Memory B cell (primary cell): ENCODE measurements at regions not wholly inside any gene's neighbourhood (a gene's known extent, or its start where the extent isn't known, plus 50 kb on each side); places are given as distances from the start of the nearest gene placed in this dataset.

Experiments
- ATAC-seq: fragments of 150-1000 bp; cut with Tn5 transposase; 2 replicates; pipeline ENCODE4 v1.10.0; 2021; ENCODE audit warnings: low read depth, mild to moderate bottlenecking, moderate library complexity
- DNase-seq, 2 donors: peaks; one replicate each; pipeline ENCODE4 v3.0.0; 2022; ENCODE audit warnings: low spot score in 2 of 2
- H3K27ac Mint-ChIP-seq: one replicate; pipeline ENCODE4 v1.8.0; 2022; ENCODE audit warnings: mild to moderate bottlenecking, moderate library complexity, mixed read lengths
- H3K27me3 Mint-ChIP-seq: one replicate; pipeline ENCODE4 v1.8.0; 2022; ENCODE audit warnings: mixed read lengths
- H3K36me3 Mint-ChIP-seq: one replicate; pipeline ENCODE4 v1.8.0; 2022; ENCODE audit warnings: mild to moderate bottlenecking, mixed read lengths
- H3K4me1 Mint-ChIP-seq: one replicate; pipeline ENCODE4 v1.8.0; 2022; ENCODE audit warnings: mixed read lengths
- H3K4me3 Mint-ChIP-seq: one replicate; pipeline ENCODE4 v1.8.0; 2022; ENCODE audit warnings: mild to moderate bottlenecking, moderate library complexity, mixed read lengths
- H3K9me3 Mint-ChIP-seq: one replicate; pipeline ENCODE4 v1.8.0; 2022; ENCODE audit warnings: mixed read lengths

GRCh38 chr2:17272652-17273525 lies 245.4 kb downstream of the RAD51AP2 start:
- H3K27me3 Mint-ChIP-seq = no peaks in the 10 kb centered on the region
- peaks cover 13% of the 10 kb centered on the region for H3K4me1 Mint-ChIP-seq
- no peak for ATAC-seq
- H3K9me3 Mint-ChIP-seq = peaks cover 3% of the 10 kb centered on the region
- H3K36me3 Mint-ChIP-seq = no peaks in the 10 kb centered on the region
- no peak for DNase-seq
- H3K4me3 Mint-ChIP-seq = no peak overlapping the region
- no peak overlapping the region for H3K27ac Mint-ChIP-seq

GRCh38 chr2:17272170-17272569 lies 246.1 kb downstream of the RAD51AP2 start:
- Mint-ChIP-seq H3K27me3 (no peaks in the 10 kb centered on the region), H3K4me1 (peaks cover 13% of the 10 kb centered on the region), H3K36me3 (no peaks in the 10 kb centered on the region), H3K27ac (no peak overlapping the region), H3K4me3 (no peak overlapping the region), H3K9me3 (peaks cover 3% of the 10 kb centered on the region)
- no peak for ATAC-seq
- no peak for DNase-seq

DNA sequence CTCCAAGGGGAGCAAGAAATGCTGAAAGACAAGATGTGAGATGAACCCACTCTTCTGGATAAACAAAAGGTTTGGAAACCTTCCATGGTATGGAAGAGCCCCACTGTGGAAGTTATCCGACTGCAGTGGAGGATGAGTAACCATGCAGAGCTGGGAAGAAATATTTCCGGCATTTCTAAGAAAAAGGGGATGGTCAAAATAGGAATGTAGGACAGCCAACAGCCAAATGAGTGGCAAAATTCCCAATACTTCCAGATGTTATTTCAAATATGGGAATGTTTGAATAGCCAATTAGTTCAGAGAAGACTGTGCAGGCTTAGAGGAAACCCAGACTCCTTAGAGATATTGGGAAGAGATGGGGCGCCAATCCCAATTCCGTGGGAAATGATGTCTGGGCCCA lies 246.8 kb downstream of the RAD51AP2 start:
- H3K4me3 Mint-ChIP-seq = peak overlapping the region; percentile 11

DNA sequence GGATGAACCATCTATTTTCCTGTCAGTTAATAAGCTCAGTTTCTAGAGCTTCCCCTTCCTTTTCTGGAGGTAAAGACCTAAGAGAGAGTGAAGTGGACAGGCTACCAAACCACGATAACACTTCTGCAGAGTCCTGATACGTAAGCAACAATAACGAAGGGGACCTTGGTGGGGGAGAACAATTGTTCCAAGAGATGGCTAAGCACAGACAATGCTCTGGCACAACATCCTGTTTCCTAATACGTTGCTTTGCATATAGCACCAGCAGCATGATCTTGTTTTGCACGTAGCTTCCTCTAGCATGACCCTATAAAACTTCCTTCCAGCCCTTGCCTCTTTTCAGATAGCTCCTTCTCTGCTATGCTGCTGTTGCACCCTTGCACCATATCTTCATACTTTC lies 247.3 kb downstream of the RAD51AP2 start:
- DNase-seq (no peak), ATAC-seq (peak; percentile 69)
- peak overlapping the region; percentile 19 for H3K27ac Mint-ChIP-seq
- no peaks in the 10 kb centered on the region for H3K9me3 Mint-ChIP-seq
- H3K36me3 Mint-ChIP-seq = no peaks in the 10 kb centered on the region
- peak overlapping the region; percentile 11 for H3K4me3 Mint-ChIP-seq
- H3K27me3 Mint-ChIP-seq = no peaks in the 10 kb centered on the region
- H3K4me1 Mint-ChIP-seq = peaks cover 13% of the 10 kb centered on the region

More for the DNA sequence above, 246.8 kb downstream of the RAD51AP2 start:
- no peaks in the 10 kb centered on the region for H3K27me3 Mint-ChIP-seq
- peaks cover 13% of the 10 kb centered on the region for H3K4me1 Mint-ChIP-seq
- peak overlapping the region; percentile 19 for H3K27ac Mint-ChIP-seq
- peaks cover 2% of the 10 kb centered on the region for H3K9me3 Mint-ChIP-seq
- no peaks in the 10 kb centered on the region for H3K36me3 Mint-ChIP-seq
- ATAC-seq (no peak), DNase-seq (no peak)

DNA sequence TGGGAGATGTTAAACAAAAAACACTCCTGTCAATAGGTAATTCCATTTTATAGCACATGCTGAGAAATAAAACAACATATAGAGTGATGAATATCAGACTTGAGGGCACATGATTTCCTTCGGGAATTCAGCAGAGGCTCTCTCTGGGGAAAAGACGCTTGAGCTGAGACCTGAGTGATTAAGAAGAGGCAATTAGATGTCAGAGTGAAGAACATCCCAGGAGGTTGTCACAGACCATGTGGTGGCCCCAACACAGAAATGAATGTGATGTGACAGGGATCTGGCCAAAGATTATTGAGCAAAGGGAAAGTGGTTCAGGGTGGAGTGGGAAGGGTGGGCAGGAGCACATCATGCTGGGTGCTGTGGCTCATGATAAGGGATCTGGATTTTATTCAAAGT lies 254.7 kb downstream of the RAD51AP2 start:
- Mint-ChIP-seq H3K4me1 (no peaks in the 10 kb centered on the region), H3K36me3 (no peaks in the 10 kb centered on the region), H3K4me3 (no peak overlapping the region), H3K27me3 (peaks cover 1% of the 10 kb centered on the region), H3K27ac (no peak overlapping the region), H3K9me3 (no peaks in the 10 kb centered on the region)
- DNase-seq = no peak
- ATAC-seq = no peak

DNA sequence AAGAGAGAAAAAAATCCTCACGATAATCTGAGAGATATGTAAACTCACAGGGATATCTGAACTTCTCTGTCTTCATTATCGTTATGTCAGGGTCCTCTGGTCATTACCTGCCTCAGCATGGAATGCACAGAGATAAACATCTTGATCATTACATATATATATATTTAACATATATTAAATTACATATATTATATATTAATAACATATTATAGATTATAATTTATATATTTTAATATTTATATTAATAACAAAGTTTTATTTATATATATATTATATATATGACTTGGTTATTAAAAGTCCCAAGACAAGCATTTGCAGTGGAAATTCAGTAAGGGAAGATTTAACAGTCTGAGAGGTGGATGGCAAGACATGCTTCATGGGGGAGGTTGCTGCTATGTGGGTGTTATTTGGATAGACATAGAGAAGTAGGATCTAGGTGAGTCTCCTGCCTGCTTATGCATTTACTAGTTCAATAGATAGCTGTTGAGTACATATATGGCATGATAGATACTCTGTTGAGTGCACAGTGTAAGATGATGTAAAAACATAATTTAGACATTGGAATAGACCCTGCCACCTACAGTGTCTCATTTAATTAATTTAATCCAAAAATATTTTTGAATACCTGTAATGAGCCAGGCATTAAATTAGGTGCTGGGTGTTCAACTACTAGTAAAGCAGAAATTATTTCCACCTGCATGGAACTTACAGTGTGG lies 255.2 kb downstream of the RAD51AP2 start:
- H3K27me3 Mint-ChIP-seq = peaks cover 1% of the 10 kb centered on the region
- no peak overlapping the region for H3K4me3 Mint-ChIP-seq
- H3K27ac Mint-ChIP-seq = no peak overlapping the region
- no peaks in the 10 kb centered on the region for H3K4me1 Mint-ChIP-seq
- no peaks in the 10 kb centered on the region for H3K9me3 Mint-ChIP-seq
- ATAC-seq (no peak), DNase-seq (no peak)
- H3K36me3 Mint-ChIP-seq = no peaks in the 10 kb centered on the region

DNA sequence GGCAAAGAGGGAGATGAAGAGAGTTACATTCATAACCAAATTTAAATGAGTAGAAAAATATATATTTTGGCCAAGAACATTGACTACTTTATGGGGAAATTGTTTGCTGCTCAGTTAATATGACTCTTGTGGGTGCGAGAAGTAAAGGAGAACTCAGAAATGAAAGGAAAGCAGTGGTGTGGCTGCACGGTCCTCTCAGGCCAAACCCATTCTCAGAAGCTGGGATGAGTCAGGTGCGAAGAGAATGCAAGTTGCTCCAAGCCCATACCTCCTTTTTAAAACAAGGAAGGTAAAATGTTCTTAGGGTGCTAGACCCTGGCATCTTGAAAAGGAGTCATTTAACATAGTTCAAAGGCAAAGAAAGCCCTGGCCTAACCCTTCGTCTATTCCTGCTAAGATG lies 258.6 kb downstream of the RAD51AP2 start:
- ATAC-seq = no peak
- Mint-ChIP-seq H3K27ac (no peak overlapping the region), H3K4me3 (no peak overlapping the region), H3K27me3 (peaks cover 5% of the 10 kb centered on the region), H3K36me3 (no peaks in the 10 kb centered on the region), H3K9me3 (no peaks in the 10 kb centered on the region), H3K4me1 (peaks cover 4% of the 10 kb centered on the region)
- DNase-seq = no peak

DNA sequence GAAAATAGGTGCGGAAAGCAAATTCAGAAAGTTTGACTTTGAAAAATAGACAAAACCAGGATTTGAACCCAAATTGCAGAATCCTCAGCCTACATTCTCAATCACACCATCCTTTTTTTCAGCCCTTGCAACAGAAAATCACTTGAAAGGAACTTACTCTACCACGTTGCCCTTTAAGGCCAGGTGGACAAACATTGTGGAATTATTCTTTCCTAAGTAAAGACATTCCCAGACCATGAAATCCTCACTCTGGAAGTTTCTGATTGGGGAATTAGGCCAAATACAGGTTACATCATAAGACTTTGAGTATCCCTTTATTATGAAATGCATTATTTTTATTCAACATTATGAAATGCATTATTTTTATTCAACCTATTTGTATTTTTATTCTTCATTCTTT lies 259.4 kb downstream of the RAD51AP2 start:
- H3K9me3 Mint-ChIP-seq = no peaks in the 10 kb centered on the region
- peaks cover 4% of the 10 kb centered on the region for H3K4me1 Mint-ChIP-seq
- no peak for ATAC-seq
- H3K4me3 Mint-ChIP-seq = no peak overlapping the region
- H3K27me3 Mint-ChIP-seq = peaks cover 5% of the 10 kb centered on the region
- no peaks in the 10 kb centered on the region for H3K36me3 Mint-ChIP-seq
- no peak overlapping the region for H3K27ac Mint-ChIP-seq
- no peak for DNase-seq

GRCh38 chr2:17257189-17257909 lies 260.9 kb downstream of the RAD51AP2 start:
- H3K27ac Mint-ChIP-seq = no peak overlapping the region
- DNase-seq = no peak
- H3K36me3 Mint-ChIP-seq = no peaks in the 10 kb centered on the region
- ATAC-seq = no peak
- no peak overlapping the region for H3K4me3 Mint-ChIP-seq
- peaks cover 4% of the 10 kb centered on the region for H3K4me1 Mint-ChIP-seq
- no peaks in the 10 kb centered on the region for H3K9me3 Mint-ChIP-seq
- H3K27me3 Mint-ChIP-seq = peaks cover 5% of the 10 kb centered on the region

GRCh38 chr2:17255071-17255470 lies 263.2 kb downstream of the RAD51AP2 start:
- Mint-ChIP-seq H3K4me1 (peaks cover 4% of the 10 kb centered on the region), H3K9me3 (no peaks in the 10 kb centered on the region), H3K27ac (no peak overlapping the region), H3K27me3 (peaks cover 5% of the 10 kb centered on the region), H3K36me3 (no peaks in the 10 kb centered on the region), H3K4me3 (no peak overlapping the region)
- ATAC-seq (no peak), DNase-seq (no peak)

DNA sequence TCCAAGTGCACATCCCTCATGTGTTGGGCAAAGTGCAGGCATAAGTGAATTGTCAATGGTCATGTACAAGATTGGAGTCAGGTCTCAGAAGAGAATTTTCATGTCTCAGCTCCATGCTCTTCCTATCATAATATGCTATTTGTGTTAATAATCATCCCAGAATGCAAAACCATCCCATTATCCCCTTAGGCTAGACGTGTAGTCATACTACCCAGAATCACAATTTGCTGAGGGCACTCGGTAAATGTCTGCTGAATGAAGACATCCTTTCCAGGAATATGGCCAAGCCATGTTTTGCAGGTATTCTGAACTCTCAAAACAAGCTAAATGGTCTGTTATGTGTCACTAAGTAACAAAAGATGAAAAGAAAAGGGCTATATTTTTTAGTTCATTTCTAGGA lies 263.8 kb downstream of the RAD51AP2 start:
- ATAC-seq (no peak), DNase-seq (no peak)
- no peaks in the 10 kb centered on the region for H3K9me3 Mint-ChIP-seq
- no peak overlapping the region for H3K27ac Mint-ChIP-seq
- peaks cover 4% of the 10 kb centered on the region for H3K4me1 Mint-ChIP-seq
- H3K4me3 Mint-ChIP-seq = no peak overlapping the region
- no peaks in the 10 kb centered on the region for H3K36me3 Mint-ChIP-seq
- peaks cover 5% of the 10 kb centered on the region for H3K27me3 Mint-ChIP-seq

- H3K27ac Mint-ChIP-seq = no peak overlapping the region
- no peak for ATAC-seq
- no peak for DNase-seq
- H3K9me3 Mint-ChIP-seq = no peaks in the 10 kb centered on the region
- peaks cover 5% of the 10 kb centered on the region for H3K27me3 Mint-ChIP-seq
- no peaks in the 10 kb centered on the region for H3K36me3 Mint-ChIP-seq
- peaks cover 4% of the 10 kb centered on the region for H3K4me1 Mint-ChIP-seq
- no peak overlapping the region for H3K4me3 Mint-ChIP-seq
Observed at GRCh38 chr2:17252258-17252657, 266.0 kb downstream of the RAD51AP2 start.

DNA sequence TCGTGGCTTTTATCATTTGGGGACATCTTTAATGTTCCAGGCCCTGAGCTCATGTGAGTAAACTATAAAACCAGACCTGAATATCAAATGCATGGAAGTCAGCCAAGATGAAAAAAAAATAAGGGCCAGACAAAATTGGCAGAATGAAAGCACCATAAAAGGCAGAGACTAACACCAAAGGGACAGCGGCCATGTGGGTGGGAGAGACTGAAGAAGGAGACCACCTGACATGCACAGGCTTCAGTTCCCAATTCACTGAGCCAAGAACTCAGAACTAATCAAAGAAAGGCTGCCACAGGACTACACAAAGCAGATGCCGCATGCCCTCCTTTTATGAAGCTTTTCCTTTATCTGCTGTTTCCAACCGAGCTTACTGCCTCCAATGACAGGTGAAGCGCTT lies 267.1 kb downstream of the RAD51AP2 start:
- Mint-ChIP-seq H3K4me1 (peaks cover 2% of the 10 kb centered on the region), H3K4me3 (no peak overlapping the region), H3K27ac (no peak overlapping the region), H3K36me3 (no peaks in the 10 kb centered on the region), H3K27me3 (peaks cover under 1% of the 10 kb centered on the region), H3K9me3 (no peaks in the 10 kb centered on the region)
- ATAC-seq = no peak
- DNase-seq = no peak

GRCh38 chr2:17249249-17249648 lies 269.0 kb downstream of the RAD51AP2 start:
- DNase-seq (no peak), ATAC-seq (no peak)
- Mint-ChIP-seq H3K9me3 (no peaks in the 10 kb centered on the region), H3K4me3 (no peak overlapping the region), H3K36me3 (no peaks in the 10 kb centered on the region), H3K27ac (no peak overlapping the region), H3K27me3 (no peaks in the 10 kb centered on the region), H3K4me1 (peaks cover 2% of the 10 kb centered on the region)
